Adrenal gland (tissue), 9 donors: ENCODE measurements at regions not wholly inside any gene's neighbourhood (a gene's known extent, or its start where the extent isn't known, plus 50 kb on each side); places are given as distances from the start of the nearest gene placed in this dataset.

ENCODE experiments used
- DNase-seq, 7 donors: peaks; one replicate each; pipeline ENCODE4 v3.0.0-alpha.2; 2019 to 2020
- H3K27ac ChIP-seq, 5 donors: fragments of 200-600 bp; sonication (generic) in 4 of 5; 1 replicate in 3 of 5; 2 replicates in 2 of 5; pipeline versions ENCODE4 v1.5.1 to v1.8.0; 2016 to 2020; ENCODE audit warnings: mild to moderate bottlenecking in 1 of 5
- H3K27me3 ChIP-seq: fragments of 200-600 bp; 2 replicates; pipeline ENCODE4 v1.8.0; 2021
- H3K36me3 ChIP-seq, 2 donors: fragments of 200-600 bp; replicated peaks in 1 of 2; 1 replicate in 1 of 2; 2 replicates in 1 of 2; pipeline versions ENCODE4 v1.5.1 to v1.8.0; 2018 to 2022
- H3K4me1 ChIP-seq, 2 donors: fragments of 200-600 bp; replicated peaks in 1 of 2; 1 replicate in 1 of 2; 2 replicates in 1 of 2; pipeline versions ENCODE4 v1.5.1 to v1.8.0; 2018 to 2021
- H3K4me3 ChIP-seq, 4 donors: fragments of 200-600 bp; sonication (generic) in 3 of 4; one replicate each; pipeline ENCODE4 v1.5.1; 2016 to 2018
- H3K9me3 ChIP-seq, 3 donors: fragments of 200-600 bp; sonication (generic) in 1 of 3; replicated peaks in 1 of 3; 1 replicate in 2 of 3; 2 replicates in 1 of 3; pipeline versions ENCODE4 v1.5.1 to v1.8.0; 2016 to 2021
- CTCF ChIP-seq, 6 experiments: fragments of 450-650 bp in 4 of 6; fragments of 200-600 bp in 2 of 6; sonication (generic) in 1 of 6; IDR thresholded peaks; 1 replicate in 5 of 6; 2 replicates in 1 of 6; pipeline versions ENCODE4 v1.5.1 to v1.8.0; 2016 to 2021; ENCODE audit warnings: antibody characterized with exemption in 6 of 6, mild to moderate bottlenecking in 2 of 6, moderate library complexity in 1 of 6
- POLR2A ChIP-seq, 2 donors: fragments of 450-650 bp; IDR thresholded peaks; one replicate each; pipeline ENCODE4 v1.6.1; 2017; ENCODE audit warnings: antibody characterized with exemption in 2 of 2, mild to moderate bottlenecking in 2 of 2, moderate library complexity in 1 of 2
- WGBS, 4 donors: extraction: QIAGEN DNeasy Blood & Tissue Kit in 2 of 4; methylation state at CpG; one replicate each; pipeline versions ENCODE4 v1.1.5 to v1.1.7; 2013 to 2017; 5-methylcytosine and 5-hydroxymethylcytosine counted together
- intact Hi-C, 2 donors: fragments of 100-400 bp; cut with DNase I; formaldehyde crosslinking; loops; one replicate each; pipeline versions ENCODE4 v1.14.1 to v1.15.0; 2022 to 2023
- donor health status: healthy with polysubstance abuse.
- donor health status: Bipolar disorder and iron deficiency.
- donor health status: DM: yes; HTN: yes; CAD: no.
- donor health status: DM: no; HTN: no; CAD: no.
- donor health status: DM: no; HTN: no; CAD: no.

GRCh38 chr3:127064391-127065137, 81.6 kb downstream of the PLXNA1 start:
- no peak for DNase-seq

GRCh38 chr3:127065138-127065427, 82.2 kb downstream of the PLXNA1 start:
- H3K4me3 ChIP-seq = no peak overlapping the region
- DNase-seq = no peak
- no peaks in the 10 kb centered on the region for H3K36me3 ChIP-seq
- 81 to 89% (median 81%) methylated on average over 5 of the region's 5 CpGs for WGBS, 4 donors
- H3K4me1 ChIP-seq = no peaks in the 10 kb centered on the region
- no peak for TF ChIP-seq POLR2A (IDR thresholded peaks at IDR 0.05)
- H3K9me3 ChIP-seq = no peaks in the 10 kb centered on the region
- peaks cover 5% of the 10 kb centered on the region for H3K27me3 ChIP-seq
- intact Hi-C loops = no loop called here
- no peak overlapping the region for H3K27ac ChIP-seq

More at GRCh38 chr3:127064391-127065137, 81.6 kb downstream of the PLXNA1 start:
- Histone ChIP-seq H3K27ac (no peak overlapping the region), H3K36me3 (no peaks in the 10 kb centered on the region), H3K9me3 (no peaks in the 10 kb centered on the region), H3K4me3 (no peak overlapping the region), H3K27me3 (peaks cover 5% of the 10 kb centered on the region), H3K4me1 (no peaks in the 10 kb centered on the region)
- TF ChIP-seq CTCF (IDR thresholded peaks at IDR 0.05) (no peak), POLR2A (IDR thresholded peaks at IDR 0.05) (no peak)
- intact Hi-C loops = no loop called here
- 81 to 90% (median 89%) methylated on average over 10 to 16 of the region's 16 CpGs for WGBS, 4 donors

- H3K9me3 ChIP-seq = no peaks in the 10 kb centered on the region
- H3K27me3 ChIP-seq = peaks cover 5% of the 10 kb centered on the region
- H3K27ac ChIP-seq = no peak overlapping the region
- no peak overlapping the region for H3K4me3 ChIP-seq
- TF ChIP-seq CTCF (IDR thresholded peaks at IDR 0.05) (no peak), POLR2A (IDR thresholded peaks at IDR 0.05) (no peak)
- DNase-seq = no peak
- WGBS, 4 donors = 71 to 80% (median 75%) methylated on average over 14 to 17 of the region's 17 CpGs
- H3K4me1 ChIP-seq = no peaks in the 10 kb centered on the region
- H3K36me3 ChIP-seq = no peaks in the 10 kb centered on the region
- intact Hi-C loops = no loop called here
Observed at GRCh38 chr3:127065561-127066290, 82.8 kb downstream of the PLXNA1 start.

GRCh38 chr3:127066635-127067034, 83.7 kb downstream of the PLXNA1 start:
- intact Hi-C loops = no loop called here
- no peaks in the 10 kb centered on the region for H3K9me3 ChIP-seq

More at GRCh38 chr3:127066635-127067034, 83.7 kb downstream of the PLXNA1 start:
- H3K27ac ChIP-seq = no peak overlapping the region
- no peaks in the 10 kb centered on the region for H3K4me1 ChIP-seq
- no peaks in the 10 kb centered on the region for H3K36me3 ChIP-seq
- no peak overlapping the region for H3K4me3 ChIP-seq
- peaks cover 5% of the 10 kb centered on the region for H3K27me3 ChIP-seq
- TF ChIP-seq CTCF (IDR thresholded peaks at IDR 0.05) (no peak), POLR2A (IDR thresholded peaks at IDR 0.05) (no peak)
- no peak for DNase-seq
